Mesenchymal stem cell (in vitro differentiated cells and primary cell): ENCODE measurements at regions not wholly inside any gene's neighbourhood (a gene's known extent, or its start where the extent isn't known, plus 50 kb on each side); places are given as distances from the start of the nearest gene placed in this dataset.

Experiments used
- DNase-seq: peaks from one replicate; pipeline ENCODE4 v3.0.0-alpha.2; 2013
- H2AFZ ChIP-seq: one replicate; pipeline ENCODE4 v1.6.1; 2013; ENCODE audit warnings: low read depth, mild to moderate bottlenecking, control low read depth, inconsistent platforms, low read length, moderate library complexity
- H2AK5ac ChIP-seq: 2 replicates; pipeline ENCODE4 v1.6.1; 2013; ENCODE audit warnings: low read length, moderate library complexity, mild to moderate bottlenecking, inconsistent platforms; ENCODE audit not compliant: severe bottlenecking
- H2BK120ac ChIP-seq: one replicate; pipeline ENCODE4 v1.6.1; 2013; ENCODE audit warnings: low read depth, mild to moderate bottlenecking, inconsistent platforms, low read length, moderate library complexity
- H2BK12ac ChIP-seq, 2 experiments: one replicate each; pipeline ENCODE4 v1.6.1; 2013; ENCODE audit warnings: inconsistent platforms in 2 of 2, low read length in 2 of 2, mild to moderate bottlenecking in 2 of 2, moderate library complexity in 2 of 2, control low read depth in 1 of 2
- H2BK15ac ChIP-seq: one replicate; pipeline ENCODE4 v1.6.1; 2013; ENCODE audit warnings: mild to moderate bottlenecking, low read depth, inconsistent platforms; ENCODE audit not compliant: poor library complexity, severe bottlenecking
- H2BK5ac ChIP-seq: 2 replicates; pipeline ENCODE4 v1.6.1; 2013; ENCODE audit warnings: low read depth, mild to moderate bottlenecking, low read length, control low read depth, inconsistent platforms; ENCODE audit not compliant: poor library complexity, severe bottlenecking
- H3K14ac ChIP-seq, 2 experiments: one replicate each; pipeline ENCODE4 v1.6.1; 2013; ENCODE audit warnings: inconsistent platforms in 2 of 2, low read length in 2 of 2, control low read depth in 1 of 2, mild to moderate bottlenecking in 1 of 2, moderate library complexity in 1 of 2
- H3K18ac ChIP-seq, 2 experiments: one replicate each; pipeline ENCODE4 v1.6.1; 2013; ENCODE audit warnings: inconsistent platforms in 2 of 2, low read length in 2 of 2, control low read depth in 1 of 2, low read depth in 1 of 2, mild to moderate bottlenecking in 1 of 2
- H3K23ac ChIP-seq, 2 experiments: one replicate each; pipeline ENCODE4 v1.6.1; 2013; ENCODE audit warnings: inconsistent platforms in 2 of 2, low read length in 2 of 2, mild to moderate bottlenecking in 2 of 2, moderate library complexity in 2 of 2, control low read depth in 1 of 2
- H3K27ac ChIP-seq: 2 replicates; pipeline ENCODE4 v1.5.1; 2013; ENCODE audit warnings: mild to moderate bottlenecking, moderate library complexity, low read length, control low read depth, inconsistent platforms; ENCODE audit not compliant: poor library complexity, severe bottlenecking
- H3K27me3 ChIP-seq, 2 experiments: 2 replicates each; pipeline versions ENCODE4 v1.6.1 to v1.7.0; 2013; ENCODE audit warnings: low read length in 2 of 2, mild to moderate bottlenecking in 2 of 2, moderate library complexity in 2 of 2, control low read depth in 1 of 2, inconsistent platforms in 1 of 2; ENCODE audit not compliant: control insufficient read depth in 1 of 2, insufficient read depth in 1 of 2
- H3K36me3 ChIP-seq, 2 experiments: 2 replicates each; pipeline versions ENCODE4 v1.6.1 to v1.7.0; 2013; ENCODE audit warnings: low read length in 2 of 2, control low read depth in 1 of 2, inconsistent platforms in 1 of 2, low read depth in 1 of 2, mild to moderate bottlenecking in 1 of 2; ENCODE audit not compliant: insufficient read depth in 2 of 2, control insufficient read depth in 1 of 2
- H3K4ac ChIP-seq, 2 experiments: one replicate each; pipeline ENCODE4 v1.6.1; 2013; ENCODE audit warnings: inconsistent platforms in 2 of 2, low read length in 2 of 2, mild to moderate bottlenecking in 2 of 2, moderate library complexity in 2 of 2, control low read depth in 1 of 2, low read depth in 1 of 2
- H3K4me1 ChIP-seq: 2 replicates; pipeline ENCODE4 v1.6.1; 2013; ENCODE audit warnings: low read depth, low read length, control low read depth; ENCODE audit not compliant: control insufficient read depth, insufficient read depth
- H3K4me2 ChIP-seq: 2 replicates; pipeline ENCODE4 v1.6.1; 2013; ENCODE audit warnings: low read length, mild to moderate bottlenecking, inconsistent platforms; ENCODE audit not compliant: poor library complexity, severe bottlenecking
- H3K4me3 ChIP-seq, 2 experiments: 2 replicates each; pipeline versions ENCODE4 v1.5.1 to v1.7.0; 2013; ENCODE audit warnings: low read length in 2 of 2, mild to moderate bottlenecking in 2 of 2, control low read depth in 1 of 2, low read depth in 1 of 2; ENCODE audit not compliant: insufficient read depth in 1 of 2
- H3K79me1 ChIP-seq: replicated peaks from 2 replicates; pipeline ENCODE4 v1.6.1; 2013; ENCODE audit warnings: mild to moderate bottlenecking, control low read depth, low read length, inconsistent platforms; ENCODE audit not compliant: poor library complexity, severe bottlenecking
- H3K9ac ChIP-seq: 2 replicates; pipeline ENCODE4 v1.7.0; 2013; ENCODE audit warnings: mild to moderate bottlenecking, low read length, moderate library complexity
- H3K9me3 ChIP-seq: 2 replicates; pipeline ENCODE4 v1.7.0; 2013; ENCODE audit warnings: mild to moderate bottlenecking, low read length; ENCODE audit not compliant: control insufficient read depth
- H4K8ac ChIP-seq: one replicate; pipeline ENCODE4 v1.6.1; 2013; ENCODE audit warnings: inconsistent platforms, mild to moderate bottlenecking, low read length, moderate library complexity
- H4K91ac ChIP-seq: one replicate; pipeline ENCODE4 v1.6.1; 2013; ENCODE audit warnings: mild to moderate bottlenecking, low read length, inconsistent platforms
- WGBS: methylation state at CpG from one replicate; pipeline ENCODE4 v1.1.7; 2013; ENCODE audit warnings: mixed read lengths; 5-methylcytosine and 5-hydroxymethylcytosine counted together

DNA sequence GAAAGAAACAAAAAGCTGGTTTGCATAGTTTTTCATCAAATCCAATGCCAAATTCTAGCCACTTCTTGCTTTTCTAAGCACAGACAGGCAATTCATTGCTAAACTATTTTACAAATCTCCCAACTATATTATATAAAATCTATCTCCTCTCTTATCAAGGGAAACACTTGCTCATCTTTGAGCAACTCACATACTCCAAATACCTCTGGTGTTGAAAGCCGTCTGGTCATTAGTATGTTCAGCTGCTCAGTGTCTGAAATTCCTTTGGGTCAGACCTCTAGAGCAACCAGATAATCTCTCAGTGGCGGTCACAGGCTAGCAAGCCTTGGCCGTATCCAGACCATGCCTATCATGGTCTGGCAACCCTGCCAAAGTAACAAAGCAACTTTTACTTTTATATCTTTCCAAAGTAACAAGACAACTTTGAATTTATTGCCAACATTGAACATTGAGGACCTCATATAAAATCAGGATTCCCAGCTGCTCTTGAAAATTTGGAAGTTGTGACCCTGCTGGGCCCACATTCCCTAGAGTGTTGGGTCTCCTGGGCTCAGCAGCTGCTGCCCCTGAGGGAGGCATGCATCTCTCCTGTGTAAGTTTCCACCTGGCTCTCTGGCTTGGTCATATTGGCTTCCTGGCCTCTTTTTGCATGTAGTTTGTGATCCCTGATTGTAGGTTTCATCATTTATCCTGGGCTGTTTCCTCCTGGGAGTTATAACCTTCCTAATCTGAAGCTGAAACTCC lies 56.8 kb upstream of the LANCL2 start:
- no peaks in the 10 kb centered on the region for H3K79me1 ChIP-seq

GRCh38 chr7:55309040-55309991 lies 55.8 kb upstream of the LANCL2 start:
- DNase-seq = no peak
- no peak overlapping the region for H3K4ac ChIP-seq
- no peak overlapping the region for H2AFZ ChIP-seq
- no peaks in the 10 kb centered on the region for H3K79me1 ChIP-seq
- H2BK12ac ChIP-seq = no peak overlapping the region
- WGBS = 81% methylated on average over 17 of the region's 17 CpGs
- H3K14ac ChIP-seq = no peak overlapping the region
- no peak overlapping the region for H2AK5ac ChIP-seq
- no peak overlapping the region for H3K27ac ChIP-seq
- H3K4me3 ChIP-seq = no peak overlapping the region
- no peak overlapping the region for H4K8ac ChIP-seq
- no peaks in the 10 kb centered on the region for H3K4me1 ChIP-seq
- no peak overlapping the region for H2BK120ac ChIP-seq
- H3K27me3 ChIP-seq = peaks cover 0 to 13% of the 10 kb centered on the region in 2 experiments
- no peak overlapping the region for H2BK15ac ChIP-seq
- H2BK5ac ChIP-seq = no peak overlapping the region
- no peaks in the 10 kb centered on the region for H3K36me3 ChIP-seq
- H4K91ac ChIP-seq = no peak overlapping the region
- no peak overlapping the region for H3K9ac ChIP-seq
- no peak overlapping the region for H3K18ac ChIP-seq
- H3K23ac ChIP-seq = no peak overlapping the region
- H3K9me3 ChIP-seq = no peaks in the 10 kb centered on the region
- H3K4me2 ChIP-seq = no peak overlapping the region

More for the DNA sequence above, 56.8 kb upstream of the LANCL2 start:
- no peaks in the 10 kb centered on the region for H3K36me3 ChIP-seq
- H3K4ac ChIP-seq = no peak overlapping the region
- H2BK5ac ChIP-seq = no peak overlapping the region
- H2BK15ac ChIP-seq = no peak overlapping the region
- H4K8ac ChIP-seq = no peak overlapping the region
- no peak overlapping the region for H2AFZ ChIP-seq
- H2BK120ac ChIP-seq = no peak overlapping the region
- H3K23ac ChIP-seq = no peak overlapping the region
- H3K18ac ChIP-seq = no peak overlapping the region
- 73% methylated on average over 3 of the region's 3 CpGs for WGBS
- H3K27ac ChIP-seq = peak overlapping the region; percentile 7
- no peak overlapping the region for H2AK5ac ChIP-seq
- H3K27me3 ChIP-seq = peaks cover 0 to 13% of the 10 kb centered on the region in 2 experiments
- no peaks in the 10 kb centered on the region for H3K9me3 ChIP-seq
- peak; percentile 41 for DNase-seq
- no peaks in the 10 kb centered on the region for H3K4me1 ChIP-seq
- no peak overlapping the region for H3K9ac ChIP-seq
- H3K14ac ChIP-seq = no peak overlapping the region
- no peak overlapping the region for H3K4me3 ChIP-seq
- no peak overlapping the region for H3K4me2 ChIP-seq
- H4K91ac ChIP-seq = no peak overlapping the region
- no peak overlapping the region for H2BK12ac ChIP-seq

DNA sequence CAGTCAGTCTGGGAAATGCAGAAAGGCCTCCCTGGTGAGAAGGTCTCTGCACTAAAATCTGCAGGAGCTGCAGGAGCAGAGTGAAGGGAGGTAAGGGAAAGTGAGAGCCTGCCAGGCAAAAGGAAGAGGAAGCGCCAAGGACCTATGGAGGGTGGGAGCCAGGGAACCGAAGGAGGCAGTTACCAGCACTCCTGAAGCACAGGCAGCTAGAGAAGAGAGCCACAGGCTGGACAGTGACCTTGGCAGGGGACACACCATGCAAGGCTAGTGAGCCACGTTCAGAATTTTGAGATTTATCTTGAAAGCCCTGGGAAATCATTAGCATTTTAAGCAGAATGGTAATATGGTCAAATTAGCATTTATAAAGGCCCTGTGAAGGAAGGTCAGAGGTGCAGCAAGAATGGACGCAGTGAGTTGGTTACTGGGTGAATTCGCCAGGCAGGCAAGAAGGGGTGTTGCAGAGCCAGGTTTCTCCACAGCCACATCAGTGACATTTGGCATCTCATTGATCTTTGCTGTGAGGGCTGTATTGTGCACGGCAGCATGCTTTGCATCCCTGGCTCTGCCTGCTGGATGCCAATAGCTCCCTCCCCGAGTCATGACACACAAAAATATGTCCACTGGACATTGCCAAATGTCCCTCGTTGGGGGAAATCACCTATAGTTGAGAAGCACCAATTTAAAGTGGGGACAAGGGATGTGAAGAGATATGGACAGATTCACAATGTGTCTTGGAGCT lies 54.7 kb upstream of the LANCL2 start:
- 69% methylated on average over 8 of the region's 8 CpGs for WGBS
- H3K9me3 ChIP-seq = no peaks in the 10 kb centered on the region

More for the DNA sequence above, 54.7 kb upstream of the LANCL2 start:
- H3K9ac ChIP-seq = no peak overlapping the region
- no peak overlapping the region for H4K91ac ChIP-seq
- H3K27ac ChIP-seq = no peak overlapping the region
- no peaks in the 10 kb centered on the region for H3K36me3 ChIP-seq
- H3K4me1 ChIP-seq = no peaks in the 10 kb centered on the region
- no peak overlapping the region for H2AK5ac ChIP-seq
- no peak overlapping the region for H2BK5ac ChIP-seq
- no peak overlapping the region for H3K4me3 ChIP-seq
- no peak overlapping the region for H2AFZ ChIP-seq
- H2BK15ac ChIP-seq = no peak overlapping the region
- H2BK120ac ChIP-seq = no peak overlapping the region
- no peak overlapping the region for H3K23ac ChIP-seq
- H3K79me1 ChIP-seq = no peaks in the 10 kb centered on the region
- no peak overlapping the region for H2BK12ac ChIP-seq
- H4K8ac ChIP-seq = no peak overlapping the region
- no peak overlapping the region for H3K4ac ChIP-seq
- H3K4me2 ChIP-seq = no peak overlapping the region
- no peak overlapping the region for H3K14ac ChIP-seq
- no peak for DNase-seq
- H3K18ac ChIP-seq = no peak overlapping the region
- H3K27me3 ChIP-seq = peaks cover 0 to 13% of the 10 kb centered on the region in 2 experiments
